ENCODE measurements at regions not wholly inside any gene's neighbourhood (a gene's known extent, or its start where the extent isn't known, plus 50 kb on each side); places are given as distances from the start of the nearest gene placed in this dataset.

- Histone ChIP-seq H3K79me2 (ENCODE audit: insufficient read depth, low read length) (no peaks in the 10 kb centered on the region), H3K4me3 (ENCODE audit: insufficient read depth, low read length, poor library complexity, severe bottlenecking) (no peak overlapping the region)
- no peak for TF ChIP-seq EZH2phosphoT487 (conservative IDR thresholded peaks at IDR 0.05; ENCODE audit: low read length)
- TF ChIP-seq, protein P1, sequence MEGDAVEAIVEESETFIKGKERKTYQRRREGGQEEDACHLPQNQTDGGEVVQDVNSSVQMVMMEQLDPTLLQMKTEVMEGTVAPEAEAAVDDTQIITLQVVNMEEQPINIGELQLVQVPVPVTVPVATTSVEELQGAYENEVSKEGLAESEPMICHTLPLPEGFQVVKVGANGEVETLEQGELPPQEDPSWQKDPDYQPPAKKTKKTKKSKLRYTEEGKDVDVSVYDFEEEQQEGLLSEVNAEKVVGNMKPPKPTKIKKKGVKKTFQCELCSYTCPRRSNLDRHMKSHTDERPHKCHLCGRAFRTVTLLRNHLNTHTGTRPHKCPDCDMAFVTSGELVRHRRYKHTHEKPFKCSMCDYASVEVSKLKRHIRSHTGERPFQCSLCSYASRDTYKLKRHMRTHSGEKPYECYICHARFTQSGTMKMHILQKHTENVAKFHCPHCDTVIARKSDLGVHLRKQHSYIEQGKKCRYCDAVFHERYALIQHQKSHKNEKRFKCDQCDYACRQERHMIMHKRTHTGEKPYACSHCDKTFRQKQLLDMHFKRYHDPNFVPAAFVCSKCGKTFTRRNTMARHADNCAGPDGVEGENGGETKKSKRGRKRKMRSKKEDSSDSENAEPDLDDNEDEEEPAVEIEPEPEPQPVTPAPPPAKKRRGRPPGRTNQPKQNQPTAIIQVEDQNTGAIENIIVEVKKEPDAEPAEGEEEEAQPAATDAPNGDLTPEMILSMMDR (IDR thresholded peaks at IDR 0.05; ENCODE audit: insufficient read depth, low read length, poor library complexity, severe bottlenecking) = no peak
Observed at GRCh38 chr2:129794116-129794515, 185.3 kb upstream of the RAB6C start.

DNA sequence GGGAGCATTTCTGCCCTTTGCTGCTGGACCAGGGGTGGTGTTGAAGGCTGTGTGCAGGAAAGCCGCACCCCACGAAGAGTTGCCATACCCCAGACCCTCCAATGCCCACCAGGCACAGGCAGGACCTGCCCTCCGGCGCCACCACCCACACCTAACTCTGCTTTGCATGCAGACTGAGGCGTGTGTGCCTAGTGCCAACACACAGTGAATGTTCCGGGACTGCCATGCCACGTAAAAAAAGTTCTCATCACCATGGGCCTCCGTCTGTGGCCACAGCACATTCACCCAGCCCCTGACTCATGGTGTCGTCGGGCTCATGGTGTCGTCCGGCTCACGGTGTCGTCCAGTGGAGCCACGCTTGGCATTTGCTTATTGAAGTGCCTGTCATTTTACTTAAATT lies 184.9 kb upstream of the RAB6C start:
- H3K27ac ChIP-seq (ENCODE audit: low read depth, low read length) = no peak overlapping the region
- H2AFZ ChIP-seq (ENCODE audit: low read depth, low read length, severe bottlenecking) = no peak overlapping the region
- no peak for TF ChIP-seq EZH2phosphoT487 (conservative IDR thresholded peaks at IDR 0.05; ENCODE audit: low read length)
- TF ChIP-seq, protein P1 (IDR thresholded peaks at IDR 0.05; ENCODE audit: insufficient read depth, low read length, poor library complexity, severe bottlenecking) = no peak
- no peaks in the 10 kb centered on the region for H3K36me3 ChIP-seq (ENCODE audit: low read length)
- no peak overlapping the region for H3K4me2 ChIP-seq (ENCODE audit: low read depth, low read length, poor library complexity, severe bottlenecking)
- H3K9me2 ChIP-seq (replicated peaks; ENCODE audit: insufficient read depth, low read length) = no peaks in the 10 kb centered on the region
- no peak overlapping the region for H3K9ac ChIP-seq (ENCODE audit: low read length)
- no peaks in the 10 kb centered on the region for H3K9me3 ChIP-seq (ENCODE audit: insufficient read depth, low read length)
- no peaks in the 10 kb centered on the region for H3K79me2 ChIP-seq (ENCODE audit: insufficient read depth, low read length)
- no peaks in the 10 kb centered on the region for H3F3A ChIP-seq (ENCODE audit: insufficient read depth)
- H3K27me3 ChIP-seq (ENCODE audit: low read length) = no peaks in the 10 kb centered on the region
- H4K20me1 ChIP-seq (ENCODE audit: low read depth, low read length) = no peaks in the 10 kb centered on the region
- H3K4me3 ChIP-seq (ENCODE audit: insufficient read depth, low read length, poor library complexity, severe bottlenecking) = no peak overlapping the region

More at GRCh38 chr2:129794116-129794515, 185.3 kb upstream of the RAB6C start:
- Histone ChIP-seq H3K9me3 (ENCODE audit: insufficient read depth, low read length) (no peaks in the 10 kb centered on the region), H3F3A (ENCODE audit: insufficient read depth) (no peaks in the 10 kb centered on the region), H3K36me3 (ENCODE audit: low read length) (no peaks in the 10 kb centered on the region), H2AFZ (ENCODE audit: low read depth, low read length, severe bottlenecking) (no peak overlapping the region), H3K27ac (ENCODE audit: low read depth, low read length) (no peak overlapping the region), H3K9me2 (replicated peaks; ENCODE audit: insufficient read depth, low read length) (no peaks in the 10 kb centered on the region), H3K4me2 (ENCODE audit: low read depth, low read length, poor library complexity, severe bottlenecking) (no peak overlapping the region), H4K20me1 (ENCODE audit: low read depth, low read length) (no peaks in the 10 kb centered on the region), H3K9ac (ENCODE audit: low read length) (no peak overlapping the region), H3K27me3 (ENCODE audit: low read length) (no peaks in the 10 kb centered on the region)

GRCh38 chr2:129796225-129796624 lies 183.2 kb upstream of the RAB6C start:
- H3K79me2 ChIP-seq (ENCODE audit: insufficient read depth, low read length) = no peaks in the 10 kb centered on the region
- H3F3A ChIP-seq (ENCODE audit: insufficient read depth) = no peaks in the 10 kb centered on the region
- no peaks in the 10 kb centered on the region for H3K9me3 ChIP-seq (ENCODE audit: insufficient read depth, low read length)
- H3K4me2 ChIP-seq (ENCODE audit: low read depth, low read length, poor library complexity, severe bottlenecking) = no peak overlapping the region
- no peaks in the 10 kb centered on the region for H3K36me3 ChIP-seq (ENCODE audit: low read length)
- no peak overlapping the region for H3K4me3 ChIP-seq (ENCODE audit: insufficient read depth, low read length, poor library complexity, severe bottlenecking)
- no peak overlapping the region for H2AFZ ChIP-seq (ENCODE audit: low read depth, low read length, severe bottlenecking)
- H4K20me1 ChIP-seq (ENCODE audit: low read depth, low read length) = no peaks in the 10 kb centered on the region
- no peak overlapping the region for H3K27ac ChIP-seq (ENCODE audit: low read depth, low read length)
- TF ChIP-seq, protein P1 (IDR thresholded peaks at IDR 0.05; ENCODE audit: insufficient read depth, low read length, poor library complexity, severe bottlenecking) = no peak
- TF ChIP-seq EZH2phosphoT487 (conservative IDR thresholded peaks at IDR 0.05; ENCODE audit: low read length) = no peak
- no peak overlapping the region for H3K9ac ChIP-seq (ENCODE audit: low read length)
- no peaks in the 10 kb centered on the region for H3K9me2 ChIP-seq (replicated peaks; ENCODE audit: insufficient read depth, low read length)
- H3K27me3 ChIP-seq (ENCODE audit: low read length) = no peaks in the 10 kb centered on the region
